ENCODE measurements at regions not wholly inside any gene's neighbourhood (a gene's known extent, or its start where the extent isn't known, plus 50 kb on each side); places are given as distances from the start of the nearest gene placed in this dataset.

- Histone ChIP-seq H3K27me3 (no peaks in the 10 kb centered on the region), H3K4me1 (no peaks in the 10 kb centered on the region), H3K4me3 (no peak overlapping the region), H3K27ac (no peak overlapping the region), H3K9me3 (peaks cover 16 to 20% of the 10 kb centered on the region in 2 donors), H3K36me3 (no peaks in the 10 kb centered on the region)
- DNase-seq = no peak
- intact Hi-C loops (cut with DNase I; ENCODE audit: low total_unique reads) (no loop called here), in situ Hi-C loops (cut with MboI; ENCODE audit: low pct_ligation_motif_present in 1 of 4, low pct_unique_long_range_greater_than_20kb in 1 of 4, low sequenced_read_pairs in 3 of 4) (no loop called here)
- TF ChIP-seq POLR2AphosphoS5 (IDR thresholded peaks at IDR 0.05) (no peak), CTCF (IDR thresholded peaks at IDR 0.05) (no peak), EP300 (IDR thresholded peaks at IDR 0.05; ENCODE audit: low read depth) (no peak), POLR2A (IDR thresholded peaks at IDR 0.05) (no peak)
- 79 to 88% methylated on average over 2 of the region's 2 CpGs for WGBS, 2 donors (ENCODE audit: low coverage in 1 of 2)
Measured at GRCh38 chr16:61596655-61597054, 439.6 kb downstream of the CDH8 start.

GRCh38 chr16:61595605-61596004 lies 440.6 kb downstream of the CDH8 start:
- H3K4me1 ChIP-seq = no peaks in the 10 kb centered on the region
- H3K27me3 ChIP-seq = no peaks in the 10 kb centered on the region
- WGBS, 2 donors (ENCODE audit: low coverage in 1 of 2) = 26 to 51% methylated on average over 3 of the region's 3 CpGs
- in situ Hi-C loops (cut with MboI; ENCODE audit: low pct_ligation_motif_present in 1 of 4, low pct_unique_long_range_greater_than_20kb in 1 of 4, low sequenced_read_pairs in 3 of 4) (no loop called here), intact Hi-C loops (cut with DNase I; ENCODE audit: low total_unique reads) (no loop called here)
- no peak for DNase-seq
- no peak for TF ChIP-seq CTCF (IDR thresholded peaks at IDR 0.05)
- no peak for TF ChIP-seq POLR2A (IDR thresholded peaks at IDR 0.05)
- no peak for TF ChIP-seq POLR2AphosphoS5 (IDR thresholded peaks at IDR 0.05)
- TF ChIP-seq EP300 (IDR thresholded peaks at IDR 0.05; ENCODE audit: low read depth) = no peak
- H3K4me3 ChIP-seq = no peak overlapping the region
- H3K36me3 ChIP-seq = no peaks in the 10 kb centered on the region
- peaks cover 16 to 20% of the 10 kb centered on the region in 2 donors for H3K9me3 ChIP-seq
- H3K27ac ChIP-seq = no peak overlapping the region

- TF ChIP-seq EP300 (IDR thresholded peaks at IDR 0.05; ENCODE audit: low read depth) = no peak
- TF ChIP-seq POLR2A (IDR thresholded peaks at IDR 0.05) = no peak
- no peak for TF ChIP-seq CTCF (IDR thresholded peaks at IDR 0.05)
- TF ChIP-seq POLR2AphosphoS5 (IDR thresholded peaks at IDR 0.05) = no peak
- intact Hi-C loops (cut with DNase I; ENCODE audit: low total_unique reads) = no loop called here
- no peaks in the 10 kb centered on the region for H3K36me3 ChIP-seq
- in situ Hi-C loops (cut with MboI; ENCODE audit: low pct_ligation_motif_present in 1 of 4, low pct_unique_long_range_greater_than_20kb in 1 of 4, low sequenced_read_pairs in 3 of 4) = no loop called here
- WGBS, 2 donors (ENCODE audit: low coverage in 1 of 2) = 71% methylated on average over 1 of the region's 1 CpG; no CpG with 5 or more reads in 1 of the 2 donors
- no peaks in the 10 kb centered on the region for H3K27me3 ChIP-seq
- H3K27ac ChIP-seq = no peak overlapping the region
- peaks cover 16 to 20% of the 10 kb centered on the region in 2 donors for H3K9me3 ChIP-seq
- DNase-seq = no peak
- H3K4me1 ChIP-seq = no peaks in the 10 kb centered on the region
- no peak overlapping the region for H3K4me3 ChIP-seq
Measured at GRCh38 chr16:61590577-61590976, 445.7 kb downstream of the CDH8 start.

GRCh38 chr16:61587526-61587925 lies 448.7 kb downstream of the CDH8 start:
- no peak for TF ChIP-seq POLR2AphosphoS5 (IDR thresholded peaks at IDR 0.05)
- no peak for TF ChIP-seq POLR2A (IDR thresholded peaks at IDR 0.05)
- TF ChIP-seq CTCF (IDR thresholded peaks at IDR 0.05) = no peak
- TF ChIP-seq EP300 (IDR thresholded peaks at IDR 0.05; ENCODE audit: low read depth) = no peak
- Histone ChIP-seq H3K4me3 (no peak overlapping the region), H3K36me3 (no peaks in the 10 kb centered on the region), H3K9me3 (peaks cover under 1 to 6% of the 10 kb centered on the region in 2 donors), H3K27me3 (no peaks in the 10 kb centered on the region), H3K4me1 (no peaks in the 10 kb centered on the region), H3K27ac (no peak overlapping the region)
- DNase-seq = no peak
- in situ Hi-C loops (cut with MboI; ENCODE audit: low pct_ligation_motif_present in 1 of 4, low pct_unique_long_range_greater_than_20kb in 1 of 4, low sequenced_read_pairs in 3 of 4) (no loop called here), intact Hi-C loops (cut with DNase I; ENCODE audit: low total_unique reads) (no loop called here)
- 68 to 87% methylated on average over 2 of the region's 2 CpGs for WGBS, 2 donors (ENCODE audit: low coverage in 1 of 2)
